B cell (primary cell): ENCODE measurements at regions not wholly inside any gene's neighbourhood (a gene's known extent, or its start where the extent isn't known, plus 50 kb on each side); places are given as distances from the start of the nearest gene placed in this dataset.

ENCODE experiments used
- ATAC-seq: fragments of 200-7000 bp; cut with Tn5 transposase; one replicate; pipeline ENCODE4 v1.10.0; 2021; ENCODE audit warnings: low read depth, mild to moderate bottlenecking, moderate number of reproducible peaks, moderate library complexity
- CTCF ChIA-PET: fragments of 350-600 bp; sonication (Branson Sonifier 250); formaldehyde crosslinking; loops from one replicate; lab custom pipeline; 2021; ENCODE audit warnings: antibody characterized with exemption, inconsistent platforms; lab: Charles Lee
- POLR2A ChIA-PET: fragments of 350-600 bp; sonication (Branson Sonifier 250); formaldehyde crosslinking; loops from one replicate; lab custom pipeline; 2021; ENCODE audit warnings: antibody characterized with exemption; lab: Charles Lee
- DNase-seq: peaks from one replicate; pipeline ENCODE4 v3.0.0; 2013
- H2AFZ ChIP-seq: 2 replicates; pipeline ENCODE4 v1.6.1; 2012; ENCODE audit warnings: mild to moderate bottlenecking, low read depth, low read length; ENCODE audit not compliant: insufficient read depth, poor library complexity, severe bottlenecking
- H3K27ac ChIP-seq, 2 donors: 1 replicate in 1 of 2; 2 replicates in 1 of 2; pipeline ENCODE4 v1.5.1; 2012 to 2013; ENCODE audit warnings: low read length in 2 of 2, mild to moderate bottlenecking in 2 of 2, moderate library complexity in 1 of 2
- H3K27me3 ChIP-seq, 4 experiments: fragments of 200-600 bp in 1 of 4; sonication (generic) in 1 of 4; replicated peaks in 1 of 4; 1 replicate in 2 of 4; 2 replicates in 2 of 4; pipeline versions ENCODE4 v1.6.1 to v1.7.0; 2013 to 2016; ENCODE audit warnings: low read length in 3 of 4, mild to moderate bottlenecking in 2 of 4, mixed read lengths in 1 of 4, moderate library complexity in 1 of 4; ENCODE audit not compliant: insufficient read depth in 4 of 4, control insufficient read depth in 3 of 4; ENCODE audit errors: control extremely low read depth in 1 of 4
- H3K36me3 ChIP-seq, 2 experiments: replicated peaks in 1 of 2; 1 replicate in 1 of 2; 2 replicates in 1 of 2; pipeline versions ENCODE4 v1.6.1 to v1.7.1; 2013; ENCODE audit warnings: low read length in 1 of 2; ENCODE audit not compliant: insufficient read depth in 2 of 2, control insufficient read depth in 1 of 2; ENCODE audit errors: control extremely low read depth in 1 of 2, extremely low read depth in 1 of 2
- H3K4me1 ChIP-seq, 2 donors: fragments of 200-600 bp in 1 of 2; sonication (generic) in 1 of 2; 1 replicate in 1 of 2; 2 replicates in 1 of 2; pipeline versions ENCODE4 v1.5.1 to v1.6.1; 2013 to 2017; ENCODE audit warnings: low read length in 2 of 2; ENCODE audit not compliant: control insufficient read depth in 2 of 2, insufficient read depth in 2 of 2
- H3K4me2 ChIP-seq: replicated peaks from 2 replicates; pipeline ENCODE3; 2012; ENCODE audit warnings: mild to moderate bottlenecking, low read depth, low read length; ENCODE audit not compliant: poor library complexity, severe bottlenecking
- H3K4me3 ChIP-seq, 5 experiments: fragments of 200-600 bp in 1 of 5; sonication (generic) in 1 of 5; 1 replicate in 3 of 5; 2 replicates in 2 of 5; pipeline versions ENCODE4 v1.5.1 to v1.7.0; 2011 to 2016; ENCODE audit warnings: low read length in 4 of 5, mild to moderate bottlenecking in 4 of 5, low read depth in 2 of 5, control low read depth in 1 of 5, moderate library complexity in 1 of 5; ENCODE audit not compliant: insufficient read depth in 1 of 5; ENCODE audit errors: control extremely low read depth in 1 of 5, extremely low read depth in 1 of 5
- H3K79me2 ChIP-seq: fragments of 200-600 bp; sonication (generic); one replicate; pipeline ENCODE4 v1.6.0; 2016; ENCODE audit warnings: low read length; ENCODE audit not compliant: control insufficient read depth, insufficient read depth
- H3K9ac ChIP-seq: fragments of 200-600 bp; sonication (generic); 2 replicates; pipeline ENCODE4 v1.6.1; 2017; ENCODE audit warnings: mild to moderate bottlenecking, low read length, moderate library complexity
- H3K9me3 ChIP-seq, 3 donors: one replicate each; pipeline versions ENCODE4 v1.6.1 to v1.7.1; 2013; ENCODE audit warnings: low read length in 2 of 3; ENCODE audit not compliant: control insufficient read depth in 2 of 3, insufficient read depth in 1 of 3; ENCODE audit errors: control extremely low read depth in 1 of 3
- H4K20me1 ChIP-seq: 2 replicates; pipeline ENCODE4 v1.6.0; 2012; ENCODE audit warnings: mild to moderate bottlenecking, low read length; ENCODE audit not compliant: insufficient read depth, control insufficient read depth, poor library complexity, severe bottlenecking
- H3K27ac Mint-ChIP-seq: one replicate; pipeline ENCODE4 v1.8.0; 2021; ENCODE audit warnings: mixed read lengths
- H3K27me3 Mint-ChIP-seq: one replicate; pipeline ENCODE4 v1.8.0; 2021; ENCODE audit warnings: mixed read lengths
- H3K4me1 Mint-ChIP-seq: one replicate; pipeline ENCODE4 v1.8.0; 2021; ENCODE audit warnings: mixed read lengths
- H3K4me3 Mint-ChIP-seq: one replicate; pipeline ENCODE4 v1.8.0; 2021; ENCODE audit warnings: mixed read lengths
- H3K9me3 Mint-ChIP-seq: one replicate; pipeline ENCODE4 v1.8.0; 2022; ENCODE audit warnings: mixed read lengths; ENCODE audit not compliant: insufficient read depth
- EZH2 ChIP-seq: IDR thresholded peaks from 2 replicates; pipeline ENCODE4 v1.6.1; 2012; ENCODE audit warnings: borderline replicate concordance, low read depth, mild to moderate bottlenecking, moderate library complexity, low read length; ENCODE audit not compliant: insufficient read depth, poor library complexity, severe bottlenecking
- WGBS: methylation state at CpG from one replicate; pipeline ENCODE4 v1.1.5; 2013; ENCODE audit warnings: missing lambda C conversion rate; ENCODE audit not compliant: insufficient coverage; 5-methylcytosine and 5-hydroxymethylcytosine counted together
- intact Hi-C: fragments of 100-400 bp; cut with micrococcal nuclease; formaldehyde crosslinking; loops from one replicate; pipeline ENCODE4 v1.10.0; 2022
- TF ChIP-seq, protein P1 (sequence below): fragments of 200-600 bp; IDR thresholded peaks from one replicate; pipeline ENCODE4 v1.8.0; 2022; ENCODE audit warnings: antibody characterized with exemption, mild to moderate bottlenecking

DNA sequence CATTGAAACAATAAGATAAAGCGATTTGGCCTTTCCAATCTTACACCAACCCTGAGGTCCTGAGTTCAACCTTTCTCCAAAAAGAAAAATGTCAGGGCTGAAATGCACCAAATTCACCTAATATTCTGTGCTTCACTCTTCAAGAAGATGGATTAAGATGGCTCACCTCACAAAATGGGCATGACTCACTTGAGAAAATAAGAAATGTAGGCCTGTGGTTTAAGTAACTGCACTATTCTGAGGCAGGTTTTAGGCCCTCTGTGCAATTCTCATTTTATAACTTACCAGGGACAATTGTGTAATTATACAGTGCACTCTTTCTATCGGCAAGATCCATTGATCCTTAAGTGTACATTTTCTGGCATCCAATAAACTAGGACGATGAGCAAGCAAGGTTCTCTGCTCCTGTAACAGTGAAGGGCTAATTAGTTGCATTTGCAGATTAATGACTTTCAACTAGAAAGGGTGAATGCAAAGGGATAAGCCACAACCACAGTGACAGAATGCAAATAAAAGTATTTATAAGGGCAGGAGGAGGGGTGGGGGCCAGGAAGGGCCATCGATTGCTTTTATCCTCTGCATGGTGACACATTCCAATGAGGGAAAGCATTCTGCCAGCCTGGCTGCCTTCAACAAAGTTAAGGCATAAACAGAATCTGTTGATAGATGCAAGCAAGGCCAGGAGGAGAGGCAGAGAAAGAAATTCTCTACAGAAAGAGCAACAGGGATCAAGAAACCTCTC is 214.5 kb downstream of the CAAP1 start:
- ChIA-PET POLR2A (no interaction called here), CTCF (no interaction called here)
- 43% methylated on average over 1 of the region's 4 CpGs for WGBS
- Mint-ChIP-seq H3K27me3 (peaks cover 10% of the 10 kb centered on the region), H3K27ac (no peak overlapping the region), H3K9me3 (no peaks in the 10 kb centered on the region), H3K4me1 (no peaks in the 10 kb centered on the region), H3K4me3 (no peak overlapping the region)
- Histone ChIP-seq H3K9me3 (peaks cover 0 to 2% (median 0%) of the 10 kb centered on the region in 3 donors), H3K9ac (no peak overlapping the region), H2AFZ (no peak overlapping the region), H3K36me3 (no peaks in the 10 kb centered on the region), H4K20me1 (no peaks in the 10 kb centered on the region), H3K27me3 (no peaks in the 10 kb centered on the region), H3K79me2 (no peaks in the 10 kb centered on the region), H3K4me2 (no peak overlapping the region), H3K4me3 (no peak overlapping the region), H3K4me1 (no peaks in the 10 kb centered on the region), H3K27ac (no peak overlapping the region)
- intact Hi-C loops, result no loop called here
- DNase-seq (no peak), ATAC-seq (no peak)
- TF ChIP-seq, protein P1, sequence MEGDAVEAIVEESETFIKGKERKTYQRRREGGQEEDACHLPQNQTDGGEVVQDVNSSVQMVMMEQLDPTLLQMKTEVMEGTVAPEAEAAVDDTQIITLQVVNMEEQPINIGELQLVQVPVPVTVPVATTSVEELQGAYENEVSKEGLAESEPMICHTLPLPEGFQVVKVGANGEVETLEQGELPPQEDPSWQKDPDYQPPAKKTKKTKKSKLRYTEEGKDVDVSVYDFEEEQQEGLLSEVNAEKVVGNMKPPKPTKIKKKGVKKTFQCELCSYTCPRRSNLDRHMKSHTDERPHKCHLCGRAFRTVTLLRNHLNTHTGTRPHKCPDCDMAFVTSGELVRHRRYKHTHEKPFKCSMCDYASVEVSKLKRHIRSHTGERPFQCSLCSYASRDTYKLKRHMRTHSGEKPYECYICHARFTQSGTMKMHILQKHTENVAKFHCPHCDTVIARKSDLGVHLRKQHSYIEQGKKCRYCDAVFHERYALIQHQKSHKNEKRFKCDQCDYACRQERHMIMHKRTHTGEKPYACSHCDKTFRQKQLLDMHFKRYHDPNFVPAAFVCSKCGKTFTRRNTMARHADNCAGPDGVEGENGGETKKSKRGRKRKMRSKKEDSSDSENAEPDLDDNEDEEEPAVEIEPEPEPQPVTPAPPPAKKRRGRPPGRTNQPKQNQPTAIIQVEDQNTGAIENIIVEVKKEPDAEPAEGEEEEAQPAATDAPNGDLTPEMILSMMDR, result no peak
- TF ChIP-seq EZH2, result no peak

DNA sequence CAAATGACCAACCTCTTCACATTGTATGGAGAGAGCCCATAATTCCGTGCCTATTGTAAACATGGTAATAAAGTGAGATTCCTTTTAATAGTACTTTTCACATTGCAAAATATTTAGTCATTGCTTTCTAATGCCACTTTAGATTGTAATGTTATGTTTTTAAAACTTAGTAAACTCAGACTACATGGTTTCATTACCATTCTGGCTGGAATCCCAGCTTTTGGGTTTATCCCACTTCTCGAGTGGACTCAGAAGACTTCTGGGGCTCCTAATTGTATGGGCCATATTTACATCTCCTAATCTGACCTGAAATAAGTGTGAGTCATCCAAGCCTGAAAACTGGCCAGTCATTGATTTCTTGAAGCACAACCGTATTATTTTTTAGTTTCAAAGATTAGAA is 217.6 kb downstream of the CAAP1 start:
- H3K9ac ChIP-seq, result no peak overlapping the region
- Mint-ChIP-seq H3K27me3 (no peaks in the 10 kb centered on the region), H3K4me1 (no peaks in the 10 kb centered on the region), H3K9me3 (no peaks in the 10 kb centered on the region), H3K4me3 (no peak overlapping the region), H3K27ac (no peak overlapping the region)
- ChIA-PET POLR2A (no interaction called here), CTCF (no interaction called here)
- no peak overlapping the region for H2AFZ ChIP-seq
- H3K4me2 ChIP-seq, result no peak overlapping the region
- intact Hi-C loops, result no loop called here
- TF ChIP-seq, protein P1, result no peak
- TF ChIP-seq EZH2, result no peak
- no peak overlapping the region for H3K27ac ChIP-seq
- no peaks in the 10 kb centered on the region for H3K79me2 ChIP-seq
- H3K4me1 ChIP-seq, result no peaks in the 10 kb centered on the region
- H3K36me3 ChIP-seq, result no peaks in the 10 kb centered on the region
- H3K9me3 ChIP-seq, result peaks cover 0 to 2% (median 0%) of the 10 kb centered on the region in 3 donors
- no peak for ATAC-seq
- H4K20me1 ChIP-seq, result no peaks in the 10 kb centered on the region
- DNase-seq, result no peak
- no peaks in the 10 kb centered on the region for H3K27me3 ChIP-seq
- H3K4me3 ChIP-seq, result no peak overlapping the region
- WGBS, result 86% methylated on average over 2 of the region's 3 CpGs
